C1 segment of cervical spinal cord (tissue), 14 donors: ENCODE measurements at regions not wholly inside any gene's neighbourhood (a gene's known extent, or its start where the extent isn't known, plus 50 kb on each side); places are given as distances from the start of the nearest gene placed in this dataset.
"Not testable (repeated sequence)": the region's sequence is repeated elsewhere in the genome, so short reads cannot be mapped to it uniquely, and the experiment has no call there.

Experiments used
- DNase-seq, 14 donors: peaks; one replicate each; lab custom pipeline; 2025; lab: John Stamatoyannopoulos, UW

DNA sequence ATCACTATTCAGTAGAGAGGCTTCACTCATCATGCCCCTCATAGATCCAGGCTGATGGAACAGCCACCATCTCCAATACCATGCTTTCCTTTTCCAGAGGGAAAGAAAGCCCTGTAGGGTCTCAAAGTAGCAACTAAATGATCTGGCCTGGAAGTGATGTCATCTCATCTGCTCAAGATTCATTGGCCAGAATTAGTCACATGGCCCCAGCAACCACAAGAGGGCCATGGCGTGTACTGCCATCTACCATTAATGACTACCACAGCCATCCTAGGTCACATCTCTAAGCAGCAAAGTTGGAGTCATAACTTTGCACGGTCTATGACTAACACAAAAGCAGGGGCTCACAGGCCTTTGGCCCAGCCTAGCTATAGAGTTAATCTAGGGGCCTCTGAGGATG, 194.8 kb downstream of the KIT start:
- no peak for DNase-seq

DNA sequence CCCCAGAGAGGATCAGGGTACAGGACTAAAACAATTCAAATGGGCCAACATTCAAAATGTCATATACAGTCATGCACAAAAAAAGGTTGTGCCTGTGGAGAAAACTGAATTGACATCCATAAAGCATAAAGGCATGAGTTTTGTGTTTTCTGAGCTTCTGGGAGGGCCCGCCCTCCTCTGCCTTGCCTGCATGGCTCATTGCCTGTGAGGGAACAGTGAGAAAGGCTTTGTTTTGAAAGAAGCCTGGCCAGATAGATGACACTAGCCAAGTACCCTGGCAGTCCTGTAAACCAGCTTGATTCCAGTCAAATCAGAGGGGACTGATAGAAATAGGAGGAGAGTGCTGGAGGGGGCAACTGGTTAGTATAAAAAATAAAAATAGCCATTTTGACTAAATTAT, 194.3 kb downstream of the KIT start:
- DNase-seq, result peak in 4 of 14 donors; percentile 6 to 47 (median 28)

GRCh38 chr4:54844911-54845310, 187.2 kb downstream of the KIT start:
- no peak for DNase-seq

DNA sequence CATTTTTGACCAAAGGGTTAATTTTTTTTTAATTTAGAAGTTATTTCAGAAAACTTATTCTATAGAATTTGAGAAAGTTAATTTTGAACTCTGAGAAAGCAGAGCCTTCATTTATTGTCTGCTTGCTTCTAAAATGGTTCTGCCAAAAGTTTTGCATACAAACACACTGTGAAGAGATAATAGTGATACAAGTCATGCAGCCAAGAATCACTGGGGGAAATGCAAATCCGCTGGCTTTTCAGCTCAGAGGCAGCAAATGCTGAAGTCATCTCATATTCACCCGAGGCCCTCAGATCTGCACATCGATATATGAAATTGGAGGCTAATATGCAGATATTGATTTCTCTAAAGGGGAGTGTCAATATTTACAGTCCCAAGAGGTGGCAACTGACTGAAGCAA, 186.2 kb downstream of the KIT start:
- DNase-seq, result no peak

- no peak for DNase-seq
These were observed 185.3 kb downstream of the KIT start for GRCh38 chr4:54843106-54843505.

- no peak for DNase-seq
These were observed 184.9 kb downstream of the KIT start for GRCh38 chr4:54842656-54843055.

DNA sequence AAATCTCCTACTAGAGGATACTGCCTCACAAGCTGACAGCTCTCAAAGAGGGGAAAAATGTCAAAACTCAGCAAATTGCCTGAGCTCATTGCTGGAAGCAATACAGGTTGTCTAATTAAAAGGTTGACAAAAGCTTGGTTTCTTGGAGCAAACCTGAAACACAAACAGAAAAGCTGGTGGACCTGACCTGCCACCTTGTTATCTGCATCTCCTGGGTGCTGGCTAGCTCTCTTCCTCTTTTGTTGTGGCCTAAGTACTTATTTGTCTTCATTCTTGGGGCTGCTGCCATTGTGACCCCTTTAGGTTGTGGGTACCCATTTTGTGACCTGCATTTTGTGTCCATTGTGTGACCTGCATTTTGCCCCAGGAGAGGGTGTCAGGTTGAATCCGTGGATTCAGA, 184.5 kb downstream of the KIT start:
- DNase-seq, result no peak

DNA sequence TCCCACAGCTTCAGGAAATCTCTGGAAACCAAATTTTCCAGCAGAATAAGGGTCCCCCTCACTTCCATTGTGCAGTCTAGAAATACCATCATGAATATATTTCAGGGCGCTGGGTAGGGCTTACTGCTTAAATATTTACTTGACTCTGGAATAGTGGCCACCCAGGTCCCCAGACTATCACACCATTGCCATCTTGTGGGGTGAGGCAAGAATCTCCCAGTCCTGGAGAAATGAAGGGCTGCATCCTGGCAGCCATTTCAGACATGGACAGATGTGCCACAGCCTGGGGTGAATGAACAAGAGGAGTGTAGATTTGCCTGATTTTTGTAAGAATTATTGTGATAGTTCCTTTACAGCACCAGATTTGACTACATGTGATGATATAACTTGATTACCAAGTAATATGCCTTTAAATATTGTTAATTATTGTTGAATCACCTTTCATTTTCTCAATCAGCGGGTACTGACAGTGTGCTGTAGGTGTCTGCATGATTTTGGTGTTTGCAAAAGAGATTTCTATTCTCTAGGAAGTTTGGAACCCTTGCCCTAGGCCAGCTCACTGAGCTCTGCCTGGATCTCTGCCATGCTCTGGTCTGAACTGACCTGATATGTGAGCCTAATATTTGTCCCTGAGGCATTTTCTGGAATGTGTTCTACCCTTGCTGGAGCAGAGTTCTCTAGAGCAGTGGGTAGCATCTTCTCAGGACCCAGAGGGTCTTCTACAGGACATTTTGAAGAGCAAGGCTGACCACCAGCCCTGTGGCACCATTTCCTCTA, 183.4 kb downstream of the KIT start:
- peak in 2 of 14 donors; percentile 13 to 20 for DNase-seq

DNA sequence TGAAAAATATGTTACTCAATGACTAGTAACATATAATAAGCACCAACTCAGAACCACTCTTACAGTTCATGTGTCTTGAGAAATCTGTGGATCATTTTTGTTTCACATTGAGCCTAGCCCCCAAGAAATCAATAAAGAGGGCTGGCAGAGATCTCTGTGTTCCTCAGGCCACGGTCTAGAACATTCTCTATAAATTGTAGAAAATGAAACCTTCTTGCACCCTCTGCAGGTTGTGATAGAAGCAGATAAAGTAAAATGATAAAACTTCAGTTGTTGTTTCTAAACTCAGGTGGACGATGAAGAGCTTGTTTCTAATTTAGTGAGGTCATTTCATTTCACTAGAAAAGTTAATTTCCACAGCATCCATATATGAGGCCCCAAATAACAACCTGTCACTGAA, 182.7 kb downstream of the KIT start:
- DNase-seq, result no peak

- DNase-seq, result no peak
These were observed 180.5 kb downstream of the KIT start for GRCh38 chr4:54838301-54838700.

DNA sequence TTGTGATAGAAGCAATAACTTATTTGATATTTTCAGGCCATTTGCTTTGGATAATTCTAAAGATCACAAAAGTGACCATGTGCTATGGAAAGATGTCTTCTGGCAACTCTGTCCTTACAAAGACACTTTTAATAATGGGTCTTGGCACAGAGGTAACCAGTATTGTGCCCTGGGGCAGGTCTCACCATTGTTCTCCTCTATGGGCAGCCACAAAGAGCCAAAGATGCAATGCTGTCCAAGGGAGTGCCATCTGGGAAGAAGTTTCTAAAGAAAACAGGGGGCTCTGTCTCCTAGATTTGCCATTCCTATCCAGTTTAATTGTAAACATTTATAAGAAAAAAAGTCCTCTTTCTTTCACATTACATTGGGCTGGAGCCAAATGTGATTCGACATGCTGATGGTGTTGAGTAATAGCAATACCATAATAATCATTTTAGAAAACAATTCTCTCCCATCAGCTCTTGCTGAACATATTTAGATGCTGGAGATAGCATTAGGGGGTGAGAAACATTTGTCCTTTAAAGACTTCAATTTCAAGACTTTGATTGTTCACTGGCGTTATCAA, 179.9 kb downstream of the KIT start:
- no peak for DNase-seq

GRCh38 chr4:54828361-54828760, 170.6 kb downstream of the KIT start:
- not testable (repeated sequence) for DNase-seq

GRCh38 chr4:54823616-54824015, 165.9 kb downstream of the KIT start:
- DNase-seq, result no peak

DNA sequence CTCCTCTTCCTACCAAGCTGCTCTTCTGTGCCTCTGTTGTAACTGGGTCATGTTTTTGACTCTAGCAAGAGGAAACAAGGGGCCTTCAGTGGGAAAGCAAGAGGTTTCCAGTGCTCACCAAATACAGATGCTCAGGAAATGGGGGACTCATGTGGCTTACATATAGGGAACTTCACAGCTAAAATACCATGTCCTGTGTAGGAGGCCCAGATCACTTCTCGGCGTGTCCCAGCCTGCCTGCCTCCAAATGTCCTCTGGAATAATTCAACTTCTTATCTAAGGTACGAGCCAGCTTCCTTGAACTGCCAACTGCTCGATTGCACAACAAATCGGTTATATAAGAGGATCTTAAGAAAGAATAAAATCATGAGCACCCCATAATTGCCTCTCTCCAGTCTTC, 161.3 kb downstream of the KIT start:
- DNase-seq, result no peak

DNA sequence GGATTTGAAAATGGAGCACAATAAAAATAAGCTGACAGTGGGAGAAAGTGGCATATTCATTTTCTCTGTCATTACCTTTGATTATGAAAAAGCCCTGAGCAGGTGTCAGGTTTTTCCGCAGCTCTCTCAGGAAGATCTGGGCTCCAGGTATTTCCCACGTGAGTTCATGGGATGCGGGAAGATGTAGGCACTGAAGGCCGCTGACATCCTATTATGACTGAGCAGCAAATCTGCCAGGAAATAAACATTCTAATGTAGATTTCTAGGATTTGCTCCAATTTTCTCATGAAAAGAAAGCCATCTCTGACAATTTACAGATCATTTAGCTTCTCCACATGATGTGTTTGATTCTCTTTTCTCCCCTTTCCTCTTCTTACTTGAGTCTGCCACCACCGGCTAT, 160.7 kb downstream of the KIT start:
- no peak for DNase-seq

DNA sequence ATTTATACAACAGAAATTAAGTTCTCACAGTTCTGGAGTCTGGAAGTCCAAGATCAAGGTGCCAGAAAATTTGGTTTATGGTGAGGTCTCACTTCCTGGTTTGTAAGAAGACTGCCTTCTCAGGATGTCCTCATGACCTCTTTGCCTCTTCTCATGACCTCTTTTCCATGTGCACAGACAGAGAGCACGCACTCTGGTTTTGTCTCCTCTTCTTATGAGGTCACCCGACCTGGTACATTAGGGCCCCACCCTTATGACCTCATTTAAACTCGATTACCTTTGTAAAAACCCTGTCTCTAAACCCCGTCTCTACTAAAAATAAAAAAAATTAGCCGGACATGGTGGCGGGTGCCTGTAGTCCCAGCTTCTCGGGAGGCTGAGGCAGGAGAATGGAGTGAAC, 155.9 kb downstream of the KIT start:
- no peak for DNase-seq

DNA sequence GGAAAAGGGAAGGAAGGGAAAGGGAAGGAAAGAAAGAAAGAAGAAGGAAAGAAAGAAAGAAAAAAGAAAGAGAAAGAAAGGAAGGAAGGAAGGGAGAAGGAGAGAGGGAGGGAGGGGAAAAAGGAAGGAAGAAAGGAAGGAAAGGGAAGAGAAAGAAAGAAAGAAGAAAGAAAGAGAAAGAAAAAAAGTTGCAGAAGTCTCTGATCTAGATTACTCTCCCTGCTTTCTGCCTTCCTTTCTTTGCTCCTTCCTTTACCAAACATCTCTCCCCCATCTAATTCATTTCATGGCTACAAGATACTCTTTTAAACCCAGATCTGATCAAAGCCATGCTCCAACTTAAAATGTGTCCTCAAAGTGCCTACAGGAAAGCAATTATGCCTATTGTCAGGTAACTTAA, 148.6 kb downstream of the KIT start:
- DNase-seq, result no peak

- no peak for DNase-seq
These were observed 144.6 kb downstream of the KIT start for GRCh38 chr4:54802336-54802735.

GRCh38 chr4:54800831-54801530, 143.2 kb downstream of the KIT start:
- no peak for DNase-seq

DNA sequence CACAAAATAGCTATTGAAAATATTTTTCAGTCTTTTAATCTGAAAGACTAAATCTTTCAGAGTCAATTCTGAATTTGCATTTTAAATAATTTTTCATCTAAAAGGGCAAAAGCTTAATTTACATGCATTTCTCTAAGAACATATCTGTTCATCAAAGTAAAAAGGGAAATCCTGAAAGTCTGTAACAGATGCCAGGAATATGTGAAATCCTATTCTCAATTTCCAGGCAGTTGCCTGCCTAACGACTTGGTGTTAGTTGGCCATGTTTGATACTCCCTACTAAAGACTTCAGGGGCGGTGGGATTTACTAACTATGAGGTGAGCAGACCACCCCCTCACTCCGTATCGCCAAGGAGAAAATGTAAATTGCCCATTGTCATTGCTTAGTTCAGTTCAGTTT, 136.8 kb downstream of the KIT start:
- no peak for DNase-seq

GRCh38 chr4:54793856-54794422, 136.2 kb downstream of the KIT start:
- DNase-seq, result no peak
